ENCODE measurements at regions not wholly inside any gene's neighbourhood (a gene's known extent, or its start where the extent isn't known, plus 50 kb on each side); places are given as distances from the start of the nearest gene placed in this dataset.

- DNase-seq (peak in 3 of 5 donors; percentile 22 to 36 (median 24)), ATAC-seq (peak in 1 of 4 donors; percentile 57)
- peaks cover 0 to 29% (median 4%) of the 10 kb centered on the region in 12 donors for H3K4me1 ChIP-seq
- TF ChIP-seq POLR2A (IDR thresholded peaks at IDR 0.05) (no peak), CTCF (IDR thresholded peaks at IDR 0.05) (no peak)
- H3K27ac ChIP-seq, result peak overlapping the region in 1 of 12 donors; percentile 44
- intact Hi-C loops (cut with DNase I), result no loop called here
- H3K36me3 ChIP-seq, result no peaks in the 10 kb centered on the region
- peak overlapping the region in 9 of 12 donors; percentile 13 to 43 (median 28) for H3K4me3 ChIP-seq
- 24 to 39% (median 33%) methylated on average over 23 of the region's 23 CpGs for WGBS, 4 donors
- peaks cover 0 to 45% (median 14%) of the 10 kb centered on the region in 9 donors for H3K27me3 ChIP-seq
- H3K9me3 ChIP-seq, result peaks cover 0 to 10% (median 0%) of the 10 kb centered on the region in 12 donors
These were observed 72.6 kb downstream of the FOXL3 start for GRCh38 chr7:362402-363096.

DNA sequence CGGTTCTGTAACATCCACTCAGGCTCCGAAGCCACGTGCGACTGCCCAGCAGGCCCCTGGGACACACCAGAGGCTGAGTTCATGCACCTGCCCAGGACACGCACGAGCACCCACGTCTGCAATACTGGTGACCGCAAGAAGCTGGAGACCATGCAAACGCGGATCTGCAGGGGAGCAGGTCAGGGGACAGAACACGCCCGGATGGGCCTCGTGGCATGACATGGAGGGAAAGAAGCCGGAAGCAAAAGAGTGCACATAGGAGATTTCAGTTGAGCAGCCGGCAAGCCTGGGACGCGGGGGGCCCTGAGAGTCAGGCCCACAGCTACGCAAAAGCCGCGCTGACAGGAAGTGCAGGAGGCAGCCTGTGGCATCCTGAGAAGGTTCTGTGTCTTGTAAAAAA, 73.7 kb downstream of the FOXL3 start:
- TF ChIP-seq POLR2A (IDR thresholded peaks at IDR 0.05), result no peak
- TF ChIP-seq CTCF (IDR thresholded peaks at IDR 0.05), result no peak
- H3K27me3 ChIP-seq, result peaks cover 0 to 44% (median 12%) of the 10 kb centered on the region in 9 donors
- 86 to 91% (median 90%) methylated on average over 14 to 20 of the region's 20 CpGs for WGBS, 4 donors
- DNase-seq (peak in 2 of 5 donors; percentile 22 to 36), ATAC-seq (no peak)
- no peak overlapping the region for H3K4me3 ChIP-seq
- peaks cover 0 to 2% (median 0%) of the 10 kb centered on the region in 12 donors for H3K9me3 ChIP-seq
- no peaks in the 10 kb centered on the region for H3K36me3 ChIP-seq
- H3K4me1 ChIP-seq, result peaks cover 0 to 29% (median 4%) of the 10 kb centered on the region in 12 donors
- no peak overlapping the region for H3K27ac ChIP-seq
- intact Hi-C loops (cut with DNase I), result no loop called here

DNA sequence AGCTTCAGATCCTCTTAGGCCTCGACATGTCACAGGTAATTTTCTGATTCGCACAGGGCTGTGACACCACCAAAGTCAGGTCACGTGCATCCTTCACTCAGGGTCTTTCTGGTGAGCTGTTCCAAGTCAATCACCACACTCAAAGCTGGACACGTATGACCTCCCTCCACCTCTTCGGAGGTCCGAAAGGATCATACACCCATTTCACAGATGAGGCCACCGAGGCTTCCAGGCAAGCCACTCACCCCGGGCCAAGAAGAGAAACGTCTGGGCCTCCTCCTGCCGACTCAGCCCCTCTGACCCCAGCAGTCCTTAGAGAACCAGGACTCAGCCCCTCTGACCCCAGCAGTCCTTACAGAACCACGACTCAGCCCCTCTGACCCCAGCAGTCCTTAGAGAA, 74.6 kb downstream of the FOXL3 start:
- Histone ChIP-seq H3K4me1 (peaks cover 0 to 29% (median 4%) of the 10 kb centered on the region in 12 donors), H3K27ac (no peak overlapping the region), H3K36me3 (no peaks in the 10 kb centered on the region), H3K9me3 (no peaks in the 10 kb centered on the region), H3K27me3 (peaks cover 0 to 35% (median 12%) of the 10 kb centered on the region in 9 donors), H3K4me3 (no peak overlapping the region)
- intact Hi-C loops (cut with DNase I), result no loop called here
- WGBS, 4 donors, result 94 to 96% (median 94%) methylated on average over 11 of the region's 11 CpGs
- TF ChIP-seq CTCF (IDR thresholded peaks at IDR 0.05), result no peak
- no peak for TF ChIP-seq POLR2A (IDR thresholded peaks at IDR 0.05)
- ATAC-seq (no peak), DNase-seq (peak in 1 of 5 donors; percentile 4)

DNA sequence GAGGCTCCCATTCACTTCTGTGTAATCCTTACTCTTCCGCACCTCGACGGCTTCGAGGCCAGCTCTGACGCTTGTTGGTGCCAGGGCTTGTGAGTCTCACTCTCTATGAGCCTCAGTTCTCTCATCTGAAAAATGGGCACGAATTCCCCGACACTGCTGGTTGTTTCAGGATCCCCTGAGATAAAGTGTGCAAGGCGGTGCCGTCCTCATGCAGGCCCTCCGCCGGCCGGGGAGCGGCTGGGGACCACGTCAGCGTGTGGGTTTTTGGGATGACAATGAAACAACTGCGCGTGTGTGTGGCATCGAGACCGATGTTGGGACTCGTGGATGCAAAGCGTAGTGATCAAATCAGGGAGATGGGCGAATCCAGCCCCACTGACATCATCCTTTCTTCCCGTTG, 75.6 kb downstream of the FOXL3 start:
- H3K9me3 ChIP-seq, result no peaks in the 10 kb centered on the region
- peaks cover 0 to 26% (median 1%) of the 10 kb centered on the region in 9 donors for H3K27me3 ChIP-seq
- H3K36me3 ChIP-seq, result no peaks in the 10 kb centered on the region
- WGBS, 4 donors, result 90 to 92% (median 91%) methylated on average over 23 of the region's 23 CpGs
- H3K4me1 ChIP-seq, result peaks cover 0 to 21% (median 4%) of the 10 kb centered on the region in 12 donors
- TF ChIP-seq CTCF (IDR thresholded peaks at IDR 0.05), result no peak
- TF ChIP-seq POLR2A (IDR thresholded peaks at IDR 0.05), result no peak
- DNase-seq (no peak), ATAC-seq (no peak)
- no peak overlapping the region for H3K27ac ChIP-seq
- intact Hi-C loops (cut with DNase I), result no loop called here
- no peak overlapping the region for H3K4me3 ChIP-seq

Data from heart left ventricle (tissue), 16 donors.